Neuronal stem cell (in vitro differentiated cells): ENCODE measurements at regions not wholly inside any gene's neighbourhood (a gene's known extent, or its start where the extent isn't known, plus 50 kb on each side); places are given as distances from the start of the nearest gene placed in this dataset.

Experiments
- DNase-seq: peaks from one replicate; pipeline ENCODE4 v3.0.0-alpha.2; 2013; ENCODE audit warnings: low spot score
- H2AFZ ChIP-seq: one replicate; pipeline ENCODE4 v1.6.1; 2013; ENCODE audit warnings: mild to moderate bottlenecking, low read length, inconsistent platforms
- H2AK5ac ChIP-seq: 2 replicates; pipeline ENCODE4 v1.6.1; 2013; ENCODE audit warnings: low read depth, mild to moderate bottlenecking, inconsistent platforms, low read length, moderate library complexity, mixed read lengths
- H2BK120ac ChIP-seq: 2 replicates; pipeline ENCODE4 v1.6.1; 2013; ENCODE audit warnings: low read depth, mild to moderate bottlenecking, inconsistent platforms, low read length, moderate library complexity, mixed read lengths
- H2BK12ac ChIP-seq: one replicate; pipeline ENCODE4 v1.6.1; 2013; ENCODE audit warnings: low read length, inconsistent platforms
- H2BK15ac ChIP-seq: 2 replicates; pipeline ENCODE4 v1.6.1; 2013; ENCODE audit warnings: mild to moderate bottlenecking, low read length, inconsistent platforms, mixed read lengths
- H2BK5ac ChIP-seq: one replicate; pipeline ENCODE4 v1.6.1; 2013; ENCODE audit warnings: inconsistent platforms, mild to moderate bottlenecking, low read length, moderate library complexity
- H3K14ac ChIP-seq: one replicate; pipeline ENCODE4 v1.6.1; 2013; ENCODE audit warnings: low read length, inconsistent platforms
- H3K18ac ChIP-seq: 2 replicates; pipeline ENCODE4 v1.6.1; 2013; ENCODE audit warnings: low read length, inconsistent platforms
- H3K23ac ChIP-seq: 2 replicates; pipeline ENCODE4 v1.6.1; 2013; ENCODE audit warnings: low read depth, mild to moderate bottlenecking, mixed read lengths, low read length, inconsistent platforms; ENCODE audit not compliant: poor library complexity
- H3K27ac ChIP-seq: replicated peaks from 3 replicates; pipeline ENCODE4 v1.5.1; 2013; ENCODE audit warnings: low read length, inconsistent platforms
- H3K27me3 ChIP-seq, 3 experiments: 2 replicates each; pipeline ENCODE4 v1.6.1; 2013; ENCODE audit warnings: low read length in 3 of 3, mild to moderate bottlenecking in 2 of 3, inconsistent platforms in 1 of 3, low read depth in 1 of 3, mixed read lengths in 1 of 3, moderate library complexity in 1 of 3; ENCODE audit not compliant: control insufficient read depth in 3 of 3, insufficient read depth in 3 of 3
- H3K36me3 ChIP-seq, 2 donors: replicated peaks in 1 of 2; 2 replicates each; pipeline ENCODE4 v1.6.1; 2013; ENCODE audit warnings: low read length in 2 of 2; ENCODE audit not compliant: control insufficient read depth in 2 of 2, insufficient read depth in 2 of 2
- H3K4ac ChIP-seq: 2 replicates; pipeline ENCODE4 v1.6.1; 2013; ENCODE audit warnings: inconsistent platforms, mild to moderate bottlenecking, low read length, moderate library complexity
- H3K4me1 ChIP-seq, 2 donors: 1 replicate in 1 of 2; 2 replicates in 1 of 2; pipeline ENCODE4 v1.6.1; 2013; ENCODE audit warnings: low read length in 2 of 2, low read depth in 1 of 2; ENCODE audit not compliant: control insufficient read depth in 2 of 2, insufficient read depth in 1 of 2
- H3K4me2 ChIP-seq: one replicate; pipeline ENCODE4 v1.6.1; 2013; ENCODE audit warnings: mild to moderate bottlenecking, low read length, inconsistent platforms; ENCODE audit not compliant: insufficient read depth, poor library complexity, severe bottlenecking
- H3K4me3 ChIP-seq, 2 donors: 2 replicates each; pipeline ENCODE4 v1.5.1; 2013; ENCODE audit warnings: low read length in 2 of 2, mild to moderate bottlenecking in 2 of 2, inconsistent platforms in 1 of 2, moderate library complexity in 1 of 2
- H3K79me1 ChIP-seq: one replicate; pipeline ENCODE4 v1.6.1; 2013; ENCODE audit warnings: low read depth, mild to moderate bottlenecking, inconsistent platforms, low read length, moderate library complexity
- H3K9ac ChIP-seq: one replicate; pipeline ENCODE4 v1.6.1; 2013; ENCODE audit warnings: mild to moderate bottlenecking, low read depth, low read length, inconsistent platforms; ENCODE audit not compliant: poor library complexity
- H3K9me3 ChIP-seq, 2 donors: replicated peaks in 1 of 2; 2 replicates each; pipeline versions ENCODE3 to v1.6.1; 2013; ENCODE audit warnings: low read length in 2 of 2, mild to moderate bottlenecking in 2 of 2, inconsistent platforms in 1 of 2, low read depth in 1 of 2, mixed read lengths in 1 of 2, moderate library complexity in 1 of 2; ENCODE audit not compliant: control insufficient read depth in 2 of 2, insufficient read depth in 1 of 2
- H4K8ac ChIP-seq: one replicate; pipeline ENCODE4 v1.6.1; 2013; ENCODE audit warnings: low read depth, mild to moderate bottlenecking, inconsistent platforms, low read length, moderate library complexity
- H4K91ac ChIP-seq: one replicate; pipeline ENCODE4 v1.6.1; 2013; ENCODE audit warnings: low read length, low read depth, mild to moderate bottlenecking, inconsistent platforms; ENCODE audit not compliant: poor library complexity
- WGBS, 2 donors: extraction: QIAGEN DNeasy Blood & Tissue Kit; methylation state at CpG; one replicate each; pipeline ENCODE4 v1.1.7; 2013; ENCODE audit warnings: missing lambda C conversion rate in 2 of 2, mixed read lengths in 1 of 2; ENCODE audit not compliant: insufficient read length in 2 of 2, insufficient replicate concordance in 1 of 2; ENCODE audit errors: extremely low coverage in 2 of 2; 5-methylcytosine and 5-hydroxymethylcytosine counted together

- no CpG with 5 or more reads among the region's 7 CpGs for WGBS, 2 donors
- Histone ChIP-seq H2BK5ac (no peak overlapping the region), H3K9ac (no peak overlapping the region), H3K4me1 (peaks cover 1 to 6% of the 10 kb centered on the region in 2 donors), H2AK5ac (no peak overlapping the region), H3K18ac (no peak overlapping the region), H3K9me3 (peaks cover 3 to 7% of the 10 kb centered on the region in 2 donors), H3K79me1 (peaks cover 2% of the 10 kb centered on the region), H4K8ac (no peak overlapping the region), H3K27me3 (peaks cover 0 to 2% (median 0%) of the 10 kb centered on the region in 3 experiments), H3K14ac (no peak overlapping the region), H3K4me2 (no peak overlapping the region), H2BK120ac (no peak overlapping the region), H3K23ac (no peak overlapping the region), H2BK15ac (no peak overlapping the region), H3K36me3 (no peaks in the 10 kb centered on the region), H2BK12ac (no peak overlapping the region), H3K27ac (no peak overlapping the region), H3K4me3 (no peak overlapping the region), H3K4ac (no peak overlapping the region), H2AFZ (no peak overlapping the region), H4K91ac (no peak overlapping the region)
- DNase-seq: no peak
Observed at GRCh38 chr10:3623746-3624145, 161.3 kb downstream of the KLF6 start.

GRCh38 chr10:3622845-3623621 lies 162.0 kb downstream of the KLF6 start:
- Histone ChIP-seq H3K14ac (no peak overlapping the region), H3K9ac (no peak overlapping the region), H3K79me1 (peaks cover 2% of the 10 kb centered on the region), H3K27me3 (peaks cover 0 to 2% (median 0%) of the 10 kb centered on the region in 3 experiments), H2BK120ac (no peak overlapping the region), H3K18ac (no peak overlapping the region), H3K4me3 (no peak overlapping the region), H2BK15ac (no peak overlapping the region), H2BK12ac (no peak overlapping the region), H3K27ac (no peak overlapping the region), H3K4me1 (peaks cover 1 to 6% of the 10 kb centered on the region in 2 donors), H2BK5ac (no peak overlapping the region), H4K91ac (no peak overlapping the region), H3K4me2 (no peak overlapping the region), H3K36me3 (no peaks in the 10 kb centered on the region), H2AK5ac (no peak overlapping the region), H4K8ac (no peak overlapping the region), H3K4ac (no peak overlapping the region), H3K9me3 (peaks cover 3 to 7% of the 10 kb centered on the region in 2 donors), H2AFZ (no peak overlapping the region), H3K23ac (no peak overlapping the region)
- WGBS, 2 donors: no CpG with 5 or more reads among the region's 3 CpGs
- DNase-seq: no peak

GRCh38 chr10:3622427-3622826 lies 162.6 kb downstream of the KLF6 start:
- H3K27ac ChIP-seq: no peak overlapping the region

GRCh38 chr10:3620818-3621217 lies 164.2 kb downstream of the KLF6 start:
- Histone ChIP-seq H4K91ac (no peak overlapping the region), H3K36me3 (no peaks in the 10 kb centered on the region), H2BK5ac (no peak overlapping the region), H3K4me3 (no peak overlapping the region), H2BK120ac (no peak overlapping the region), H2AK5ac (no peak overlapping the region), H3K18ac (no peak overlapping the region), H2BK15ac (no peak overlapping the region), H2BK12ac (no peak overlapping the region), H2AFZ (no peak overlapping the region), H3K27ac (no peak overlapping the region), H3K79me1 (peaks cover 2% of the 10 kb centered on the region), H3K23ac (no peak overlapping the region), H3K9ac (no peak overlapping the region), H3K4ac (no peak overlapping the region), H3K27me3 (no peaks in the 10 kb centered on the region), H4K8ac (no peak overlapping the region), H3K4me2 (no peak overlapping the region), H3K9me3 (peaks cover 7 to 12% of the 10 kb centered on the region in 2 donors), H3K14ac (no peak overlapping the region), H3K4me1 (peaks cover 0 to 6% of the 10 kb centered on the region in 2 donors)
- no CpG with 5 or more reads among the region's 2 CpGs for WGBS, 2 donors
- no peak for DNase-seq

More at GRCh38 chr10:3622427-3622826, 162.6 kb downstream of the KLF6 start:
- Histone ChIP-seq H3K23ac (no peak overlapping the region), H2BK12ac (no peak overlapping the region), H3K9ac (no peak overlapping the region), H4K91ac (no peak overlapping the region), H2BK15ac (no peak overlapping the region), H2AK5ac (no peak overlapping the region), H2BK5ac (no peak overlapping the region), H3K14ac (no peak overlapping the region), H3K4me1 (peaks cover 1 to 6% of the 10 kb centered on the region in 2 donors), H3K9me3 (peaks cover 5 to 7% of the 10 kb centered on the region in 2 donors), H2BK120ac (no peak overlapping the region), H3K36me3 (no peaks in the 10 kb centered on the region), H3K4ac (no peak overlapping the region), H4K8ac (no peak overlapping the region), H2AFZ (no peak overlapping the region), H3K79me1 (peaks cover 2% of the 10 kb centered on the region), H3K27me3 (peaks cover 0 to 2% (median 0%) of the 10 kb centered on the region in 3 experiments), H3K4me3 (no peak overlapping the region), H3K4me2 (no peak overlapping the region), H3K18ac (no peak overlapping the region)
- no peak for DNase-seq
- no CpG with 5 or more reads among the region's 2 CpGs for WGBS, 2 donors
